GM19351 (cell line): ENCODE measurements at regions not wholly inside any gene's neighbourhood (a gene's known extent, or its start where the extent isn't known, plus 50 kb on each side); places are given as distances from the start of the nearest gene placed in this dataset.
"Not testable (repeated sequence)": the region's sequence is repeated elsewhere in the genome, so short reads cannot be mapped to it uniquely, and the experiment has no call there.

Experiments
- ATAC-seq: cut with Tn5 transposase; IDR thresholded peaks from one replicate; pipeline ENCODE4 v1.9.1; 2021; ENCODE audit warnings: mild to moderate bottlenecking, moderate library complexity; ENCODE audit not compliant: unreplicated experiment

- ATAC-seq = peak; percentile 82
Observed at GRCh38 chr4:65007841-65008439, 598.7 kb upstream of the TECRL start.

GRCh38 chr4:64975177-64975576 lies 565.9 kb upstream of the TECRL start:
- no peak for ATAC-seq

GRCh38 chr4:64969081-64969480 lies 559.8 kb upstream of the TECRL start:
- ATAC-seq = no peak

GRCh38 chr4:64967286-64967685 lies 558.0 kb upstream of the TECRL start:
- no peak for ATAC-seq

- ATAC-seq = no peak
Observed at GRCh38 chr4:64960516-64960915, 551.3 kb upstream of the TECRL start.

GRCh38 chr4:64940698-64941097 lies 531.4 kb upstream of the TECRL start:
- no peak for ATAC-seq

- no peak for ATAC-seq
Observed at GRCh38 chr4:64935469-64936001, 526.3 kb upstream of the TECRL start.

- no peak for ATAC-seq
Observed at GRCh38 chr4:64911846-64912245, 502.6 kb upstream of the TECRL start.

GRCh38 chr4:64903986-64904385 lies 494.7 kb upstream of the TECRL start:
- no peak for ATAC-seq

GRCh38 chr4:64899563-64899962 lies 490.3 kb upstream of the TECRL start:
- ATAC-seq = no peak

- not testable (repeated sequence) for ATAC-seq
Observed at GRCh38 chr4:64899030-64899429, 489.8 kb upstream of the TECRL start.

- ATAC-seq = no peak
Observed at GRCh38 chr4:64897683-64898082, 488.4 kb upstream of the TECRL start.

- no peak for ATAC-seq
Observed at GRCh38 chr4:64895031-64895430, 485.8 kb upstream of the TECRL start.

GRCh38 chr4:64893205-64893604 lies 484.0 kb upstream of the TECRL start:
- no peak for ATAC-seq

GRCh38 chr4:64889906-64890610 lies 480.8 kb upstream of the TECRL start:
- no peak for ATAC-seq

- no peak for ATAC-seq
Observed at GRCh38 chr4:64883087-64883807, 474.0 kb upstream of the TECRL start.

- ATAC-seq = no peak
Observed at GRCh38 chr4:64882311-64883086, 473.2 kb upstream of the TECRL start.

- ATAC-seq = no peak
Observed at GRCh38 chr4:64880557-64880956, 471.3 kb upstream of the TECRL start.

GRCh38 chr4:64876021-64876420 lies 466.8 kb upstream of the TECRL start:
- ATAC-seq = no peak

- no peak for ATAC-seq
Observed at GRCh38 chr4:64870558-64870957, 461.3 kb upstream of the TECRL start.

- ATAC-seq = no peak
Observed at GRCh38 chr4:64857815-64858214, 448.6 kb upstream of the TECRL start.
